OCI-LY3 (cell line): ENCODE measurements at regions not wholly inside any gene's neighbourhood (a gene's known extent, or its start where the extent isn't known, plus 50 kb on each side); places are given as distances from the start of the nearest gene placed in this dataset.

Source experiments
- H2AFZ ChIP-seq: fragments of 200-600, 300-600 bp; shearing (Covaris generic); 2 replicates; pipeline ENCODE4 v1.6.0; 2014; ENCODE audit warnings: antibody characterized with exemption, low read depth, low read length
- H3K27ac ChIP-seq: fragments of 200-600, 300-600 bp; sonication (generic); 2 replicates; pipeline ENCODE4 v1.5.1; 2014; ENCODE audit warnings: mild to moderate bottlenecking, low read length, moderate library complexity, mixed read lengths
- H3K27me3 ChIP-seq: fragments of 200-600, 300-600 bp; sonication (generic); 2 replicates; pipeline ENCODE4 v1.6.1; 2014; ENCODE audit warnings: low read depth, low read length, mixed read lengths
- H3K36me3 ChIP-seq: fragments of 200-600, 300-600 bp; sonication (generic); replicated peaks from 2 replicates; pipeline ENCODE3; 2014; ENCODE audit warnings: low read depth, low read length, mixed read lengths
- H3K4me1 ChIP-seq: fragments of 300-600, 200-600 bp; sonication (generic); 2 replicates; pipeline ENCODE4 v1.6.1; 2014; ENCODE audit warnings: low read length, mixed read lengths
- H3K4me2 ChIP-seq: fragments of 200-600, 300-600 bp; sonication (generic); 2 replicates; pipeline ENCODE4 v1.6.1; 2014; ENCODE audit warnings: low read length, mixed read lengths
- H3K4me3 ChIP-seq: fragments of 300-600, 200-600 bp; sonication (generic); 2 replicates; pipeline ENCODE4 v1.5.1; 2014; ENCODE audit warnings: antibody characterized with exemption, mild to moderate bottlenecking, low read length, moderate library complexity
- H3K79me2 ChIP-seq: fragments of 300-600, 200-600 bp; shearing (Covaris generic); 2 replicates; pipeline ENCODE4 v1.6.1; 2014; ENCODE audit warnings: mild to moderate bottlenecking, low read length, mixed read lengths
- H3K9ac ChIP-seq: fragments of 300-600, 200-600 bp; shearing (Covaris generic); 2 replicates; pipeline ENCODE4 v1.6.0; 2014; ENCODE audit warnings: mild to moderate bottlenecking, low read length, moderate library complexity
- H3K9me3 ChIP-seq: fragments of 200-600, 300-600 bp; shearing (Covaris generic); 2 replicates; pipeline ENCODE4 v1.6.1; 2014; ENCODE audit warnings: low read length, mixed read lengths; ENCODE audit not compliant: insufficient read depth
- H4K20me1 ChIP-seq: fragments of 200-600, 300-600 bp; sonication (generic); 2 replicates; pipeline ENCODE4 v1.6.1; 2016; ENCODE audit warnings: low read length, mixed read lengths; ENCODE audit not compliant: insufficient read depth
- EZH2phosphoT487 ChIP-seq: fragments of 200-600 bp; shearing (Covaris generic); IDR thresholded peaks from 2 replicates; pipeline ENCODE4 v1.6.1; 2018; ENCODE audit warnings: antibody characterized with exemption, mixed run types, low read depth
- TF ChIP-seq, protein P1 (sequence below): fragments of 200-600, 300-600 bp; sonication (generic); IDR thresholded peaks from 2 replicates; pipeline ENCODE4 v1.5.1; 2014; ENCODE audit warnings: antibody characterized with exemption, low read length, low read depth

DNA sequence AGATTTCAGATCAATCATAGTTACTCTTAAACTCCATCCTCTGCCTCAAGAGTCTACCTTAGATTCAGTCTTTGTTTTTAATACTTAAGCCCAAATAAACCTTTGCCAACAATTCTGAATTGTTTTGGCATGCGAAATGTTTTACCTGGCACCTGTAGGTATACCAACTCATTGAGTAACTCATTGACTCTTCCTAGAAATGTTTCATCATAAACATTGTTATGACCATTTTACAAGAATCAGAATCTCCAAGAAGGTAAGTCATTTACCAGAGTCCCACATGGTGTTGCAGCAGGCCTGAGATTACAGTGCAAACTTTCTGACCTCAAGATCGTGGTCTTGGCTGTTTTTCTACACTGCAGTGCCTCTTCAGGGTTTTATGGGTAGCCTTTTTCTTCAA is 750.4 kb downstream of the BRINP1 start:
- no peaks in the 10 kb centered on the region for H3K9me3 ChIP-seq
- no peaks in the 10 kb centered on the region for H4K20me1 ChIP-seq
- H3K4me3 ChIP-seq, result no peak overlapping the region
- H3K9ac ChIP-seq, result no peak overlapping the region
- TF ChIP-seq, protein P1, sequence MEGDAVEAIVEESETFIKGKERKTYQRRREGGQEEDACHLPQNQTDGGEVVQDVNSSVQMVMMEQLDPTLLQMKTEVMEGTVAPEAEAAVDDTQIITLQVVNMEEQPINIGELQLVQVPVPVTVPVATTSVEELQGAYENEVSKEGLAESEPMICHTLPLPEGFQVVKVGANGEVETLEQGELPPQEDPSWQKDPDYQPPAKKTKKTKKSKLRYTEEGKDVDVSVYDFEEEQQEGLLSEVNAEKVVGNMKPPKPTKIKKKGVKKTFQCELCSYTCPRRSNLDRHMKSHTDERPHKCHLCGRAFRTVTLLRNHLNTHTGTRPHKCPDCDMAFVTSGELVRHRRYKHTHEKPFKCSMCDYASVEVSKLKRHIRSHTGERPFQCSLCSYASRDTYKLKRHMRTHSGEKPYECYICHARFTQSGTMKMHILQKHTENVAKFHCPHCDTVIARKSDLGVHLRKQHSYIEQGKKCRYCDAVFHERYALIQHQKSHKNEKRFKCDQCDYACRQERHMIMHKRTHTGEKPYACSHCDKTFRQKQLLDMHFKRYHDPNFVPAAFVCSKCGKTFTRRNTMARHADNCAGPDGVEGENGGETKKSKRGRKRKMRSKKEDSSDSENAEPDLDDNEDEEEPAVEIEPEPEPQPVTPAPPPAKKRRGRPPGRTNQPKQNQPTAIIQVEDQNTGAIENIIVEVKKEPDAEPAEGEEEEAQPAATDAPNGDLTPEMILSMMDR, result no peak
- TF ChIP-seq EZH2phosphoT487, result no peak
- no peak overlapping the region for H3K4me2 ChIP-seq
- H3K27ac ChIP-seq, result no peak overlapping the region
- H3K79me2 ChIP-seq, result no peaks in the 10 kb centered on the region
- H3K4me1 ChIP-seq, result no peaks in the 10 kb centered on the region
- H2AFZ ChIP-seq, result no peak overlapping the region
- no peaks in the 10 kb centered on the region for H3K27me3 ChIP-seq
- H3K36me3 ChIP-seq, result no peaks in the 10 kb centered on the region

DNA sequence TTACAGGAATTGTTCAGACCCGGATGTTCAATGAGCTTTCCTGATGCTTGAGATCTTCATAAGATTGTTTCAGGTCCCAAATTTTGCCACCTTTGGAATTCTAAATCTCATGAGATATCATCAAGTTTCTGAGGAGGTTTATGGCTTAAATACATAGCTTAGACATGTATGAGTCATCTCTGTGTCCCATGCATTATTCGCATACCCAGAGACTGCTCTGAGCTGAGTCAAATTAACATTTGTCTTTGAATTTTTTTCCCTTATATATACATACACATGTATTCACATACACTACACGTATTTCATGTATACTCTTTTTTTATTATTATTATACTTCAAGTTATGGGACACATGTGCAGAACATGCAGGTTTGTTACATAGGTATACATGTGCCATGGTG is 744.6 kb downstream of the BRINP1 start:
- Histone ChIP-seq H3K9me3 (no peaks in the 10 kb centered on the region), H3K27ac (no peak overlapping the region), H3K9ac (no peak overlapping the region), H3K27me3 (no peaks in the 10 kb centered on the region), H4K20me1 (no peaks in the 10 kb centered on the region), H3K4me1 (no peaks in the 10 kb centered on the region), H3K4me2 (no peak overlapping the region), H3K36me3 (no peaks in the 10 kb centered on the region), H2AFZ (no peak overlapping the region), H3K4me3 (no peak overlapping the region), H3K79me2 (no peaks in the 10 kb centered on the region)
- TF ChIP-seq, protein P1, result no peak
- no peak for TF ChIP-seq EZH2phosphoT487

DNA sequence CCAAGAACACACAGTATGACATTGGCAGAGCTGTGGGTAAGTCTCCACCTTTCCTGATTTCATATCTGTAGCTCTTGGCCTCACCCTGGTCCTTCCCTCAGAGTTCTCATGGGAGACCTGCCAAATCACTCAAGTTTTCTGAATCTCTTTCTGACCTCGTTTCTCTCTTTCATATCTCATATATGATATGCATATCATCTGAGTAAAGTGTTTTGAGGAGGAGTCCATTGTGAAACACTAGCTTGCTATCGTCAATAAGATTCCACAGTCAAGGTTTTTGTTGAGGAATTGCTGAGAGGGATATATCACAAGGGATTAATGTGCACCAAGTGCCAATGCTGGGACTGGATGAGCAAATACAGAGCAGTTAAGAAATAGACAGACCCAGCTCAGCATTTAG is 739.2 kb downstream of the BRINP1 start:
- no peaks in the 10 kb centered on the region for H3K4me1 ChIP-seq
- TF ChIP-seq EZH2phosphoT487, result no peak
- TF ChIP-seq, protein P1, result no peak
- no peak overlapping the region for H3K4me3 ChIP-seq
- no peaks in the 10 kb centered on the region for H3K9me3 ChIP-seq
- H3K9ac ChIP-seq, result no peak overlapping the region
- H3K27me3 ChIP-seq, result no peaks in the 10 kb centered on the region
- no peak overlapping the region for H3K4me2 ChIP-seq
- H2AFZ ChIP-seq, result no peak overlapping the region
- H3K27ac ChIP-seq, result no peak overlapping the region
- H3K79me2 ChIP-seq, result no peaks in the 10 kb centered on the region
- H3K36me3 ChIP-seq, result no peaks in the 10 kb centered on the region
- no peaks in the 10 kb centered on the region for H4K20me1 ChIP-seq

DNA sequence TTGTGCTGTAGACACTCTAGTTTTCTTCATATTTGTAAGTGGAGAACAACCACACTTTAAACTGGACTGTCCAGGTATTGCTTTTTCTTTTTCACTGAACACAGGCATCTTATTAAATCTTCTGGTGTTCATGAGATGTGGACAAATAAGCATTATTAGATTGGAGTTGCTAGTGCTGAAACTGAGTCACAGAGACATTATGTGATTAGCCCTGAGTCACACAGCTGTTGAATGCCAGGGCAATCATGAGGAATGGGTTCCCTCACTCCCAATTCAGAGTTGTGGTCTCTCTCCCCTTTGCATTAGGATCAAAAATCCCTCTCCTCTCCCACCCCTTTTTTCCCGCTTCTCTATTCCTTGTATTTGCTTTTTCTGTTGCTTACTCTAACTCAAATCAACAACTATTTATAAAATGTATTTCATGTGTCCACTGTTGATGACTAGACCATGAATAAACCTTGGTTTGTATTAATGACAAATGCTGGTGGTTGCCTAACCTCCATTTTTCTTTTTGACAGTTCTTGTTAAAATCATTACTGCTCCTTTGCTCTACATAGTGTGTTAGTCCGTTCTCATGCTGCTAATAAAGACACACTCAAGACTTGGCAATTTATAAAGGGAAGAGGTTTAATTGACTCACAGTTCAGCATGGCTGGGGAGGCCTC is 738.2 kb downstream of the BRINP1 start:
- H3K36me3 ChIP-seq, result no peaks in the 10 kb centered on the region

More for the DNA sequence above, 738.2 kb downstream of the BRINP1 start:
- Histone ChIP-seq H4K20me1 (no peaks in the 10 kb centered on the region), H3K27ac (no peak overlapping the region), H3K9ac (no peak overlapping the region), H3K4me3 (no peak overlapping the region), H3K4me2 (no peak overlapping the region), H3K79me2 (no peaks in the 10 kb centered on the region), H2AFZ (no peak overlapping the region), H3K27me3 (no peaks in the 10 kb centered on the region), H3K9me3 (no peaks in the 10 kb centered on the region), H3K4me1 (no peaks in the 10 kb centered on the region)
- no peak for TF ChIP-seq EZH2phosphoT487
- TF ChIP-seq, protein P1, result no peak
